ENCODE measurements at regions not wholly inside any gene's neighbourhood (a gene's known extent, or its start where the extent isn't known, plus 50 kb on each side); places are given as distances from the start of the nearest gene placed in this dataset.
"Not testable (repeated sequence)": the region's sequence is repeated elsewhere in the genome, so short reads cannot be mapped to it uniquely, and the experiment has no call there.

DNA sequence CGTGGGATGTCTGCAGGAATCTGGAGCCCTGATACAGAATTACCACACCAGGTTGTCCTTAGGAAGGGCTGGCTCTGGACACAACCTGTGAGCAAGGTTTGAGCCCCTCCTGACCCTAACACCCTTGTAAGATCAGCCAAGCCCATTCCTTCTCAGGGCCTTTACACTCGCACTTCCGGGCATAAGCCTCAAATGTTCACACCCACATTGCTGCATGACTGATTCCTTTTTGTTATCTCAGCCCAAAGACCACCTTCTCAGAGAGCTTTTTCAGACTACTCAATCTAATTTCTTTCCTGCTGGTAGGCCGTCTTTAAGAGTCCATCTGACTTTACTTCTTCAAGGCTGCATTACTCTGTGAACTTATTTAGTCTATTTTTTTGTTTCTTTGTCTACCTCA lies 464.0 kb upstream of the SPRED2 start:
- no peak overlapping the region for H3K9ac ChIP-seq
- DNase-seq = no peak
- no peak overlapping the region for H3K27ac ChIP-seq (ENCODE audit: low read depth in 2 of 2, low read length in 1 of 2)
- no peak overlapping the region for H3K4me2 ChIP-seq
- no peaks in the 10 kb centered on the region for H3K79me2 ChIP-seq (ENCODE audit: insufficient read depth)
- no peak overlapping the region for H2AFZ ChIP-seq (ENCODE audit: low read depth)
- TF ChIP-seq GABPA (IDR thresholded peaks at IDR 0.05; ENCODE audit: low read depth) (no peak), MXI1 (IDR thresholded peaks at IDR 0.05; ENCODE audit: low read depth, low read length) (no peak), NRF1 (IDR thresholded peaks at IDR 0.05; ENCODE audit: low read depth, low read length) (no peak), TCF12 (IDR thresholded peaks at IDR 0.05) (no peak), MEF2A (IDR thresholded peaks at IDR 0.05; ENCODE audit: borderline replicate concordance, low read depth) (no peak), NFIC (IDR thresholded peaks at IDR 0.05; ENCODE audit: borderline replicate concordance) (no peak), FOSL2 (IDR thresholded peaks at IDR 0.05; ENCODE audit: borderline replicate concordance, low read depth) (no peak), JUND (IDR thresholded peaks at IDR 0.05) (no peak), TAF1 (IDR thresholded peaks at IDR 0.05; ENCODE audit: borderline replicate concordance, low read depth, low read length) (no peak), EP300 (IDR thresholded peaks at IDR 0.05; ENCODE audit: borderline replicate concordance in 1 of 2, low read depth in 1 of 2, low read length in 1 of 2) (no peak), USF1 (IDR thresholded peaks at IDR 0.05; ENCODE audit: borderline replicate concordance, low read depth) (no peak), POLR2AphosphoS5 (IDR thresholded peaks at IDR 0.05; ENCODE audit: low read depth, low read length) (no peak), GATA2 (CRISPR knock-in tag; IDR thresholded peaks at IDR 0.05) (no peak), FOXJ3 (CRISPR knock-in tag; IDR thresholded peaks at IDR 0.05) (no peak), RFX5 (IDR thresholded peaks at IDR 0.05; ENCODE audit: low read length) (no peak)
- TF ChIP-seq, protein P1, sequence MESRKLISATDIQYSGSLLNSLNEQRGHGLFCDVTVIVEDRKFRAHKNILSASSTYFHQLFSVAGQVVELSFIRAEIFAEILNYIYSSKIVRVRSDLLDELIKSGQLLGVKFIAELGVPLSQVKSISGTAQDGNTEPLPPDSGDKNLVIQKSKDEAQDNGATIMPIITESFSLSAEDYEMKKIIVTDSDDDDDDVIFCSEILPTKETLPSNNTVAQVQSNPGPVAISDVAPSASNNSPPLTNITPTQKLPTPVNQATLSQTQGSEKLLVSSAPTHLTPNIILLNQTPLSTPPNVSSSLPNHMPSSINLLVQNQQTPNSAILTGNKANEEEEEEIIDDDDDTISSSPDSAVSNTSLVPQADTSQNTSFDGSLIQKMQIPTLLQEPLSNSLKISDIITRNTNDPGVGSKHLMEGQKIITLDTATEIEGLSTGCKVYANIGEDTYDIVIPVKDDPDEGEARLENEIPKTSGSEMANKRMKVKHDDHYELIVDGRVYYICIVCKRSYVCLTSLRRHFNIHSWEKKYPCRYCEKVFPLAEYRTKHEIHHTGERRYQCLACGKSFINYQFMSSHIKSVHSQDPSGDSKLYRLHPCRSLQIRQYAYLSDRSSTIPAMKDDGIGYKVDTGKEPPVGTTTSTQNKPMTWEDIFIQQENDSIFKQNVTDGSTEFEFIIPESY (IDR thresholded peaks at IDR 0.05; ENCODE audit: borderline replicate concordance, low read depth) = no peak
- TF ChIP-seq, protein P2, sequence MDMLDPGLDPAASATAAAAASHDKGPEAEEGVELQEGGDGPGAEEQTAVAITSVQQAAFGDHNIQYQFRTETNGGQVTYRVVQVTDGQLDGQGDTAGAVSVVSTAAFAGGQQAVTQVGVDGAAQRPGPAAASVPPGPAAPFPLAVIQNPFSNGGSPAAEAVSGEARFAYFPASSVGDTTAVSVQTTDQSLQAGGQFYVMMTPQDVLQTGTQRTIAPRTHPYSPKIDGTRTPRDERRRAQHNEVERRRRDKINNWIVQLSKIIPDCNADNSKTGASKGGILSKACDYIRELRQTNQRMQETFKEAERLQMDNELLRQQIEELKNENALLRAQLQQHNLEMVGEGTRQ (IDR thresholded peaks at IDR 0.05; ENCODE audit: borderline replicate concordance, low read depth, low read length) = no peak
- TF ChIP-seq, protein P3, sequence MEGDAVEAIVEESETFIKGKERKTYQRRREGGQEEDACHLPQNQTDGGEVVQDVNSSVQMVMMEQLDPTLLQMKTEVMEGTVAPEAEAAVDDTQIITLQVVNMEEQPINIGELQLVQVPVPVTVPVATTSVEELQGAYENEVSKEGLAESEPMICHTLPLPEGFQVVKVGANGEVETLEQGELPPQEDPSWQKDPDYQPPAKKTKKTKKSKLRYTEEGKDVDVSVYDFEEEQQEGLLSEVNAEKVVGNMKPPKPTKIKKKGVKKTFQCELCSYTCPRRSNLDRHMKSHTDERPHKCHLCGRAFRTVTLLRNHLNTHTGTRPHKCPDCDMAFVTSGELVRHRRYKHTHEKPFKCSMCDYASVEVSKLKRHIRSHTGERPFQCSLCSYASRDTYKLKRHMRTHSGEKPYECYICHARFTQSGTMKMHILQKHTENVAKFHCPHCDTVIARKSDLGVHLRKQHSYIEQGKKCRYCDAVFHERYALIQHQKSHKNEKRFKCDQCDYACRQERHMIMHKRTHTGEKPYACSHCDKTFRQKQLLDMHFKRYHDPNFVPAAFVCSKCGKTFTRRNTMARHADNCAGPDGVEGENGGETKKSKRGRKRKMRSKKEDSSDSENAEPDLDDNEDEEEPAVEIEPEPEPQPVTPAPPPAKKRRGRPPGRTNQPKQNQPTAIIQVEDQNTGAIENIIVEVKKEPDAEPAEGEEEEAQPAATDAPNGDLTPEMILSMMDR (IDR thresholded peaks at IDR 0.05) = no peak
- 17% methylated on average over 4 of the region's 4 CpGs for WGBS (ENCODE audit: low lambda C conversion rate)
- CTCF ChIA-PET = no interaction called here
- no peak overlapping the region for H3K4me3 ChIP-seq (ENCODE audit: low read depth in 2 of 2, low read length in 1 of 2)
- H3K36me3 ChIP-seq (replicated peaks in 1 of 2; ENCODE audit: control insufficient read depth in 1 of 2, insufficient read depth in 2 of 2, low read length in 1 of 2) = no peaks in the 10 kb centered on the region
- H3K4me1 ChIP-seq (ENCODE audit: control insufficient read depth in 1 of 2, insufficient read depth in 2 of 2, low read depth in 1 of 2, low read length in 1 of 2) = no peaks in the 10 kb centered on the region
- POLR2A ChIA-PET = no interaction called here
- no peaks in the 10 kb centered on the region for H3K9me2 ChIP-seq
- no peaks in the 10 kb centered on the region for H4K20me1 ChIP-seq (ENCODE audit: insufficient read depth)
- no peaks in the 10 kb centered on the region for H3K27me3 ChIP-seq (ENCODE audit: insufficient read depth)
- no peaks in the 10 kb centered on the region for H3F3A ChIP-seq (replicated peaks; ENCODE audit: insufficient read depth)
- H3K9me3 ChIP-seq = no peaks in the 10 kb centered on the region

DNA sequence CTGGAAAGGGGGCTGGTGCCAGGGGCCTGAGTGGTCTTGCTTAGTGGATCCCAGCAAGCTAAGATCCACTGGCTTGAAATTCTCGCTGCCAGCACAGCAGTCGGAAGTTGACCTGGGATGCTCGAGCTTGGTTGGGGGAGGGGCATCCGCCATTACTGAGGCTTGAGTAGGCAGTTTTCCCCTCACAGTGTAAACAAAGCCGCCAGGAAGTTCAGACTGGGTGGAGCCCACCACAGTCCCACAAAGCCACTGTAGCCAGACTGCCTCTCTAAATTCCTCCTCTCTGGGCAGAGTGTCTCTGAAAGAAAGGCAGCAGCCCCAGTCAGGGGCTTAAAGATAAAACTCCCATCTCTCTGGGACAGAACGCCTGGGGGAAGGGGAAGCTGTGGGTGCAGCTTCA lies 457.7 kb upstream of the SPRED2 start:
- H3K9me2 ChIP-seq; H3K9ac ChIP-seq; H3K9me3 ChIP-seq; H3K4me1 ChIP-seq (ENCODE audit: control insufficient read depth in 1 of 2, insufficient read depth in 2 of 2, low read depth in 1 of 2, low read length in 1 of 2); CTCF ChIA-PET; H2AFZ ChIP-seq (ENCODE audit: low read depth); H4K20me1 ChIP-seq (ENCODE audit: insufficient read depth); H3K4me2 ChIP-seq; H3K36me3 ChIP-seq (replicated peaks in 1 of 2; ENCODE audit: control insufficient read depth in 1 of 2, insufficient read depth in 2 of 2, low read length in 1 of 2); H3K4me3 ChIP-seq (ENCODE audit: low read depth in 2 of 2, low read length in 1 of 2); DNase-seq; H3K79me2 ChIP-seq (ENCODE audit: insufficient read depth); H3F3A ChIP-seq (replicated peaks; ENCODE audit: insufficient read depth); H3K27ac ChIP-seq (ENCODE audit: low read depth in 2 of 2, low read length in 1 of 2); H3K27me3 ChIP-seq (ENCODE audit: insufficient read depth); POLR2A ChIA-PET: not testable (repeated sequence)
- 8% methylated on average over 2 of the region's 6 CpGs for WGBS (ENCODE audit: low lambda C conversion rate)
